Sigmoid colon (tissue), 4 donors: ENCODE measurements at regions not wholly inside any gene's neighbourhood (a gene's known extent, or its start where the extent isn't known, plus 50 kb on each side); places are given as distances from the start of the nearest gene placed in this dataset.

ENCODE experiments used
- CTCF ChIP-seq, 4 experiments: fragments of 450-650 bp in 3 of 4; fragments of 200-600 bp in 1 of 4; IDR thresholded peaks; one replicate each; pipeline ENCODE4 v1.5.1; 2016 to 2019; ENCODE audit warnings: antibody characterized with exemption in 4 of 4, mild to moderate bottlenecking in 3 of 4, moderate library complexity in 2 of 4
- EP300 ChIP-seq, 4 donors: sonication (generic); formaldehyde crosslinking; IDR thresholded peaks; one replicate each; pipeline ENCODE4 v1.6.1; 2017; ENCODE audit warnings: antibody characterized with exemption in 4 of 4
- POLR2A ChIP-seq, 2 donors: fragments of 450-650 bp; IDR thresholded peaks; one replicate each; pipeline ENCODE4 v1.6.1; 2016; ENCODE audit warnings: antibody characterized with exemption in 2 of 2, mild to moderate bottlenecking in 2 of 2, moderate library complexity in 2 of 2

- TF ChIP-seq CTCF (IDR thresholded peaks at IDR 0.05): no peak
- TF ChIP-seq EP300 (IDR thresholded peaks at IDR 0.05): no peak
- no peak for TF ChIP-seq POLR2A (IDR thresholded peaks at IDR 0.05)
Observed at GRCh38 chr4:14083150-14083549, 455.6 kb upstream of the BOD1L1 start.
